ENCODE measurements at regions not wholly inside any gene's neighbourhood (a gene's known extent, or its start where the extent isn't known, plus 50 kb on each side); places are given as distances from the start of the nearest gene placed in this dataset.

DNA sequence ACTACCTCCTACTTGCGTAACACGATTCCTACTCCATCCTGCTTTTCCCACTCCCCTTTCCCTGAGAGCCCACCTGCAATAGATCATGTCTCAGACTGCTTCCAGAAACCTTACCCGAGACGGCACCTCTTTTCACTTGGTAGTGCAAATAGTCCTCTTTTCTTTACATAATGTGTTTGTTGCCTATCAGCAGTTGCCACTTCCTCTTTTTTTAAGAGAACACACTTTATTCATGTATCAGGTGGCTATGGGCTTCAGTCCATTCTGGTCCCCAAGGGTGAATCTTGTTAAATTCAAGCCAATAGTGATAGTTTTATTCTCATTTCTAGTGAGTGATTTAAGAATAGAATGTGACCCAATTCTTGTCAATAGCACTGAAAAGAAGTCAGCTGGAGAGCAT is 57.7 kb upstream of the FERMT1 start:
- DNase-seq: no peak

DNA sequence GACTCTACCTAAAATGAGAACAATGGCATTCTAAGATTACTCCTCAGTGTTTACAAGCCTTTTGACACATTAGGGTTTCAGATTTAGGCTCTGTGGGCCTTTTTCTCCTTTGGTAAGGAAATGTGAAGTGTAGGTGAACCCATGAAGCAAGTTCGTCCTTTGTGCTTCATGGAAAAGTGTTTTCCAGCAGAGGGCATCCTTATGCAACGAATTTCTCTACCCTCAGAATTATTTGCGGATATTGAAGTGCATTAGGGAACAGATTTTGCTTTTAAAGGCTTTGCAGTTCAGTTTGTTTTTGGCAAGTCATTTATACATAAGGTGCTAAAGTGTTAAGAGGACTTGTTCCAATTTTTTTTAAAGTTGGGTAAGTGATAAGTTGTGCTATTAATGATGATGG is 55.7 kb upstream of the FERMT1 start:
- no peak for DNase-seq

GRCh38 chr20:6173481-6173880 is 50.7 kb upstream of the FERMT1 start:
- no peak for DNase-seq
